Ishikawa (cell line): ENCODE measurements at regions not wholly inside any gene's neighbourhood (a gene's known extent, or its start where the extent isn't known, plus 50 kb on each side); places are given as distances from the start of the nearest gene placed in this dataset.

Experiments used
- CEBPB ChIP-seq: IDR thresholded peaks from 2 replicates; pipeline ENCODE4 v1.6.1; 2012
- CREB1 ChIP-seq: IDR thresholded peaks from 2 replicates; pipeline ENCODE4 v1.6.1; 2012; ENCODE audit warnings: low read depth
- EGR1 ChIP-seq: IDR thresholded peaks from 2 replicates; pipeline ENCODE4 v1.6.1; 2012
- EP300 ChIP-seq: IDR thresholded peaks from 2 replicates; pipeline ENCODE4 v1.6.1; 2012; ENCODE audit warnings: borderline replicate concordance
- FOXM1 ChIP-seq: IDR thresholded peaks from 2 replicates; pipeline ENCODE4 v1.6.1; 2012; ENCODE audit warnings: low read depth, borderline replicate concordance
- MAX ChIP-seq: IDR thresholded peaks from 2 replicates; pipeline ENCODE4 v1.6.1; 2012
- NFIC ChIP-seq: IDR thresholded peaks from 2 replicates; pipeline ENCODE4 v1.6.1; 2012
- RAD21 ChIP-seq: IDR thresholded peaks from 2 replicates; pipeline ENCODE4 v1.6.1; 2012; ENCODE audit warnings: low read depth
- REST ChIP-seq: IDR thresholded peaks from 2 replicates; pipeline ENCODE4 v1.6.1; 2012; ENCODE audit warnings: low read depth, mild to moderate bottlenecking
- TAF1 ChIP-seq: IDR thresholded peaks from 2 replicates; pipeline ENCODE4 v1.6.1; 2012; ENCODE audit warnings: low read depth, mild to moderate bottlenecking
- TCF12 ChIP-seq: IDR thresholded peaks from 2 replicates; pipeline ENCODE4 v1.6.1; 2012; ENCODE audit warnings: low read depth
- TEAD4 ChIP-seq: IDR thresholded peaks from 2 replicates; pipeline ENCODE4 v1.6.1; 2012
- USF1 ChIP-seq: IDR thresholded peaks from 2 replicates; pipeline ENCODE4 v1.6.1; 2012
- YY1 ChIP-seq: IDR thresholded peaks from 2 replicates; pipeline ENCODE4 v1.6.1; 2012; ENCODE audit warnings: low read depth
- ZBTB7A ChIP-seq: IDR thresholded peaks from 2 replicates; pipeline ENCODE4 v1.6.1; 2012; ENCODE audit warnings: low read depth

- TF ChIP-seq EP300 (no peak), NFIC (no peak), CREB1 (no peak), USF1 (no peak), MAX (no peak), RAD21 (no peak), REST (no peak), TEAD4 (no peak), FOXM1 (no peak)
Measured at GRCh38 chr3:36193448-36193847, 186.9 kb upstream of the STAC start.

- TF ChIP-seq NFIC: no peak
- no peak for TF ChIP-seq MAX
- no peak for TF ChIP-seq TEAD4
- TF ChIP-seq USF1: no peak
- no peak for TF ChIP-seq EP300
- TF ChIP-seq CEBPB: no peak
- TF ChIP-seq TCF12: no peak
- TF ChIP-seq RAD21: no peak
- TF ChIP-seq TAF1: no peak
- TF ChIP-seq ZBTB7A: no peak
- TF ChIP-seq EGR1: no peak
Measured at GRCh38 chr3:36196058-36196457, 184.2 kb upstream of the STAC start.

- TF ChIP-seq MAX (no peak), NFIC (no peak), YY1 (no peak), EP300 (no peak), CEBPB (no peak), USF1 (no peak), REST (no peak), FOXM1 (no peak), ZBTB7A (no peak), RAD21 (no peak), TAF1 (no peak), CREB1 (no peak), EGR1 (no peak), TEAD4 (no peak), TCF12 (no peak)
Measured at GRCh38 chr3:36197151-36197550, 183.2 kb upstream of the STAC start.

- no peak for TF ChIP-seq REST
- TF ChIP-seq TCF12: no peak
- TF ChIP-seq MAX: no peak
- TF ChIP-seq YY1: no peak
- TF ChIP-seq TAF1: no peak
- TF ChIP-seq CEBPB: no peak
- TF ChIP-seq RAD21: no peak
- TF ChIP-seq TEAD4: no peak
- TF ChIP-seq USF1: no peak
- TF ChIP-seq EP300: no peak
- no peak for TF ChIP-seq NFIC
- TF ChIP-seq ZBTB7A: no peak
- TF ChIP-seq FOXM1: no peak
- TF ChIP-seq EGR1: no peak
- TF ChIP-seq CREB1: no peak
Measured at GRCh38 chr3:36201546-36201945, 178.8 kb upstream of the STAC start.
